Spleen (tissue), 7 donors: ENCODE measurements at regions not wholly inside any gene's neighbourhood (a gene's known extent, or its start where the extent isn't known, plus 50 kb on each side); places are given as distances from the start of the nearest gene placed in this dataset.

Experiments
- CTCF ChIP-seq, 11 experiments: fragments of 200-600 bp in 7 of 11; fragments of 450-650 bp in 4 of 11; sonication (generic) in 4 of 11; IDR thresholded peaks in 8 of 11; conservative IDR thresholded peaks in 3 of 11; 1 replicate in 7 of 11; 2 replicates in 4 of 11; pipeline versions ENCODE4 v1.4.0 to v1.8.0; 2016 to 2021; ENCODE audit warnings: antibody characterized with exemption in 11 of 11, inconsistent platforms in 4 of 11, mild to moderate bottlenecking in 1 of 11
- POLR2A ChIP-seq, 3 donors: fragments of 450-650 bp; IDR thresholded peaks; one replicate each; pipeline ENCODE4 v1.5.1; 2017; ENCODE audit warnings: antibody characterized with exemption in 3 of 3, mild to moderate bottlenecking in 1 of 3
- POLR2AphosphoS5 ChIP-seq, 3 donors: sonication (generic); formaldehyde crosslinking; IDR thresholded peaks; one replicate each; pipeline ENCODE4 v1.5.1; 2017; ENCODE audit warnings: antibody characterized with exemption in 3 of 3
- donor health status: DM: no; HTN: no; CAD: no; lungs with moderate emphysema.
- donor health status: DM: no; HTN: no; CAD: no.
- donor health status: DM: no; HTN: no; CAD: no.

DNA sequence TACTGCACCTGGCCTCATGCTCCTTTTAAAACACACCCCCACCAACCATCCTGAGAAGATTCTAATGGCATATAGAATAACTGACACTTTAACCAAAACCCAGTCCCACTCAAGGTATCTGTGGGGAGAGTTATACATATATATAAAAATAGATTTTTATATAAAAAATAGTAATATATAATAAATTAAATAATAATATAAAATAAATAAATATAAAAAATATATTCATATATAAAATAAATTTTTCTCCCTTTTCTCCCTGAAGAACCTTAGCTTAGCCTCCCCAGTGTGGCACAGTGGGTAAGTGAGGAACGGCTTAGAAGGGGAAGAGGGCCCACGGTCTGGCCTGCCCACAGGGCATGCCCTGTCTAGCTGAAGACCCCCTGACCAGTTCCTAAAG, 51.1 kb upstream of the SSBP2 start:
- TF ChIP-seq CTCF (IDR thresholded peaks at IDR 0.05 in 8 of 11, conservative IDR thresholded peaks at IDR 0.05 in 3 of 11): no peak
- no peak for TF ChIP-seq POLR2AphosphoS5 (IDR thresholded peaks at IDR 0.05)
- no peak for TF ChIP-seq POLR2A (IDR thresholded peaks at IDR 0.05)
